Neural cell (in vitro differentiated cells): ENCODE measurements at regions not wholly inside any gene's neighbourhood (a gene's known extent, or its start where the extent isn't known, plus 50 kb on each side); places are given as distances from the start of the nearest gene placed in this dataset.

Experiments used
- H2AFZ ChIP-seq: fragments of 200-600, 300-800 bp; sonication (generic), shearing (Covaris generic); 2 replicates; pipeline ENCODE4 v1.6.0; 2014; ENCODE audit warnings: low read depth, mild to moderate bottlenecking, antibody characterized with exemption, low read length, moderate library complexity
- H3F3A ChIP-seq: fragments of 200-600 bp; shearing (Covaris generic); 2 replicates; pipeline ENCODE4 v1.6.1; 2016; ENCODE audit warnings: mild to moderate bottlenecking, moderate library complexity, mixed read lengths, antibody characterized with exemption, low read length; ENCODE audit not compliant: insufficient read depth, poor library complexity, severe bottlenecking
- H3K27ac ChIP-seq: fragments of 200-600, 300-800 bp; sonication (generic), shearing (Covaris generic); 2 replicates; pipeline ENCODE4 v1.5.1; 2014; ENCODE audit warnings: mild to moderate bottlenecking, low read length, moderate library complexity
- H3K27me3 ChIP-seq: fragments of 300-800, 200-600 bp; sonication (generic), shearing (Covaris generic); 2 replicates; pipeline ENCODE4 v1.6.0; 2014; ENCODE audit warnings: mild to moderate bottlenecking, low read depth, low read length, moderate library complexity; ENCODE audit not compliant: insufficient read depth
- H3K36me3 ChIP-seq: fragments of 300-800, 200-600 bp; sonication (generic), shearing (Covaris generic); 2 replicates; pipeline ENCODE4 v1.5.1; 2014; ENCODE audit warnings: mild to moderate bottlenecking, antibody characterized with exemption, low read length, moderate library complexity; ENCODE audit not compliant: insufficient read depth
- H3K4me2 ChIP-seq: fragments of 300-800, 200-600 bp; sonication (generic), shearing (Covaris generic); 2 replicates; pipeline ENCODE4 v1.6.0; 2014; ENCODE audit warnings: mild to moderate bottlenecking, low read length
- H3K4me3 ChIP-seq: fragments of 300-800, 200-600 bp; sonication (generic), shearing (Covaris generic); 2 replicates; pipeline ENCODE4 v1.5.1; 2014; ENCODE audit warnings: mild to moderate bottlenecking, low read length, moderate library complexity
- H3K79me2 ChIP-seq: fragments of 200-600 bp; shearing (Covaris generic); replicated peaks from 2 replicates; pipeline ENCODE4 v1.6.0; 2014; ENCODE audit warnings: mild to moderate bottlenecking, low read length, moderate library complexity; ENCODE audit not compliant: insufficient read depth
- H3K9ac ChIP-seq: fragments of 300-800, 200-600 bp; sonication (generic), shearing (Covaris generic); 2 replicates; pipeline ENCODE4 v1.6.1; 2016; ENCODE audit warnings: mild to moderate bottlenecking, low read length, mixed read lengths
- H3K9me2 ChIP-seq: fragments of 200-600 bp; shearing (Covaris generic); 2 replicates; pipeline ENCODE4 v1.6.1; 2016; ENCODE audit warnings: mild to moderate bottlenecking, low read length, mixed read lengths; ENCODE audit not compliant: insufficient read depth
- H3K9me3 ChIP-seq: fragments of 200-600, 300-800 bp; sonication (generic), shearing (Covaris generic); 2 replicates; pipeline ENCODE4 v1.6.1; 2016; ENCODE audit warnings: mild to moderate bottlenecking, mixed run types, low read length, moderate library complexity, mixed read lengths
- H4K20me1 ChIP-seq: fragments of 200-600 bp; shearing (Covaris generic); 2 replicates; pipeline ENCODE4 v1.6.1; 2016; ENCODE audit warnings: mild to moderate bottlenecking, mixed run types; ENCODE audit not compliant: insufficient read depth
- EP300 ChIP-seq: fragments of 450-650 bp; conservative IDR thresholded peaks from 2 replicates; pipeline ENCODE4 v1.6.1; 2014; ENCODE audit warnings: antibody characterized with exemption, mild to moderate bottlenecking, moderate library complexity; ENCODE audit not compliant: poor library complexity, severe bottlenecking
- EZH2 ChIP-seq: fragments of 200-600, 300-800 bp; shearing (Covaris generic), sonication (generic); IDR thresholded peaks from 2 replicates; pipeline ENCODE4 v1.6.1; 2014; ENCODE audit warnings: antibody characterized with exemption, low read length, borderline replicate concordance, mild to moderate bottlenecking; ENCODE audit not compliant: insufficient read depth, poor library complexity, severe bottlenecking
- MXI1 ChIP-seq: fragments of 450-650 bp; conservative IDR thresholded peaks from 2 replicates; pipeline ENCODE4 v1.6.1; 2014; ENCODE audit warnings: antibody characterized with exemption, mild to moderate bottlenecking; ENCODE audit not compliant: poor library complexity, severe bottlenecking
- POLR2AphosphoS5 ChIP-seq: IDR thresholded peaks from 2 replicates; pipeline ENCODE4 v1.6.1; 2012
- RAD21 ChIP-seq: fragments of 450-650 bp; conservative IDR thresholded peaks from 2 replicates; pipeline ENCODE4 v1.6.1; 2014; ENCODE audit warnings: antibody characterized with exemption, mild to moderate bottlenecking, moderate library complexity
- SMC3 ChIP-seq: fragments of 450-650 bp; conservative IDR thresholded peaks from 2 replicates; pipeline ENCODE4 v1.6.1; 2014; ENCODE audit warnings: antibody characterized with exemption, mild to moderate bottlenecking, moderate library complexity; ENCODE audit not compliant: poor library complexity
- TAF1 ChIP-seq: IDR thresholded peaks from 2 replicates; pipeline ENCODE4 v1.6.1; 2012; ENCODE audit warnings: low read depth
- TF ChIP-seq, protein P1 (sequence below): IDR thresholded peaks from 2 replicates; pipeline ENCODE4 v1.6.1; 2012; ENCODE audit warnings: borderline replicate concordance
- TF ChIP-seq, protein P2 (sequence below): fragments of 450-650 bp; IDR thresholded peaks from 2 replicates; pipeline ENCODE4 v1.5.1; 2014; ENCODE audit warnings: antibody characterized with exemption, mild to moderate bottlenecking, moderate library complexity; ENCODE audit not compliant: poor library complexity, severe bottlenecking

DNA sequence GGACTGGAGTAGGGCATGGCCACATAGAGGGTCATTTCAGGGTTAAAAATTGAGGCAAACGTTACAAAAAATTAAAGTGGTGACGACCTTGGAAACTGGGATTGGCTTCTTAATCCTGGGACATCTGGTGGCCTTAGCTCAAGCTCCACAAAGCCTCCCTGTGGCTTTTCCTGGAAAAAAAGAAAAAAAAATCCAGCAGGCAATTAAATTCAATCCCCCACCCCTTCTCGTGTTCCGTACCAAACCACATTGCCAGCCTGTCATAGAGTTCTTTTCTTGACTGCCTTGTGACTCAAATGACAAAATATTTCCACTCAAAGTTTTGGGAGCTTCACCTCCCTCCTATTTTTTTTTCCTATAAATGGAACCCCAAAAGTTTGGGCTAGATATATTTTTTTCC, 195.6 kb downstream of the HRH4 start:
- Histone ChIP-seq H3K9me2 (no peaks in the 10 kb centered on the region), H3K9ac (no peak overlapping the region)
- no peak for TF ChIP-seq POLR2AphosphoS5
- no peak for TF ChIP-seq EZH2
- TF ChIP-seq EP300, result no peak
- TF ChIP-seq RAD21, result no peak
- TF ChIP-seq TAF1, result no peak
- no peak for TF ChIP-seq SMC3
- TF ChIP-seq MXI1, result no peak
- TF ChIP-seq, protein P1, sequence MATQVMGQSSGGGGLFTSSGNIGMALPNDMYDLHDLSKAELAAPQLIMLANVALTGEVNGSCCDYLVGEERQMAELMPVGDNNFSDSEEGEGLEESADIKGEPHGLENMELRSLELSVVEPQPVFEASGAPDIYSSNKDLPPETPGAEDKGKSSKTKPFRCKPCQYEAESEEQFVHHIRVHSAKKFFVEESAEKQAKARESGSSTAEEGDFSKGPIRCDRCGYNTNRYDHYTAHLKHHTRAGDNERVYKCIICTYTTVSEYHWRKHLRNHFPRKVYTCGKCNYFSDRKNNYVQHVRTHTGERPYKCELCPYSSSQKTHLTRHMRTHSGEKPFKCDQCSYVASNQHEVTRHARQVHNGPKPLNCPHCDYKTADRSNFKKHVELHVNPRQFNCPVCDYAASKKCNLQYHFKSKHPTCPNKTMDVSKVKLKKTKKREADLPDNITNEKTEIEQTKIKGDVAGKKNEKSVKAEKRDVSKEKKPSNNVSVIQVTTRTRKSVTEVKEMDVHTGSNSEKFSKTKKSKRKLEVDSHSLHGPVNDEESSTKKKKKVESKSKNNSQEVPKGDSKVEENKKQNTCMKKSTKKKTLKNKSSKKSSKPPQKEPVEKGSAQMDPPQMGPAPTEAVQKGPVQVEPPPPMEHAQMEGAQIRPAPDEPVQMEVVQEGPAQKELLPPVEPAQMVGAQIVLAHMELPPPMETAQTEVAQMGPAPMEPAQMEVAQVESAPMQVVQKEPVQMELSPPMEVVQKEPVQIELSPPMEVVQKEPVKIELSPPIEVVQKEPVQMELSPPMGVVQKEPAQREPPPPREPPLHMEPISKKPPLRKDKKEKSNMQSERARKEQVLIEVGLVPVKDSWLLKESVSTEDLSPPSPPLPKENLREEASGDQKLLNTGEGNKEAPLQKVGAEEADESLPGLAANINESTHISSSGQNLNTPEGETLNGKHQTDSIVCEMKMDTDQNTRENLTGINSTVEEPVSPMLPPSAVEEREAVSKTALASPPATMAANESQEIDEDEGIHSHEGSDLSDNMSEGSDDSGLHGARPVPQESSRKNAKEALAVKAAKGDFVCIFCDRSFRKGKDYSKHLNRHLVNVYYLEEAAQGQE, result no peak
- TF ChIP-seq, protein P2, sequence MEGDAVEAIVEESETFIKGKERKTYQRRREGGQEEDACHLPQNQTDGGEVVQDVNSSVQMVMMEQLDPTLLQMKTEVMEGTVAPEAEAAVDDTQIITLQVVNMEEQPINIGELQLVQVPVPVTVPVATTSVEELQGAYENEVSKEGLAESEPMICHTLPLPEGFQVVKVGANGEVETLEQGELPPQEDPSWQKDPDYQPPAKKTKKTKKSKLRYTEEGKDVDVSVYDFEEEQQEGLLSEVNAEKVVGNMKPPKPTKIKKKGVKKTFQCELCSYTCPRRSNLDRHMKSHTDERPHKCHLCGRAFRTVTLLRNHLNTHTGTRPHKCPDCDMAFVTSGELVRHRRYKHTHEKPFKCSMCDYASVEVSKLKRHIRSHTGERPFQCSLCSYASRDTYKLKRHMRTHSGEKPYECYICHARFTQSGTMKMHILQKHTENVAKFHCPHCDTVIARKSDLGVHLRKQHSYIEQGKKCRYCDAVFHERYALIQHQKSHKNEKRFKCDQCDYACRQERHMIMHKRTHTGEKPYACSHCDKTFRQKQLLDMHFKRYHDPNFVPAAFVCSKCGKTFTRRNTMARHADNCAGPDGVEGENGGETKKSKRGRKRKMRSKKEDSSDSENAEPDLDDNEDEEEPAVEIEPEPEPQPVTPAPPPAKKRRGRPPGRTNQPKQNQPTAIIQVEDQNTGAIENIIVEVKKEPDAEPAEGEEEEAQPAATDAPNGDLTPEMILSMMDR, result no peak

DNA sequence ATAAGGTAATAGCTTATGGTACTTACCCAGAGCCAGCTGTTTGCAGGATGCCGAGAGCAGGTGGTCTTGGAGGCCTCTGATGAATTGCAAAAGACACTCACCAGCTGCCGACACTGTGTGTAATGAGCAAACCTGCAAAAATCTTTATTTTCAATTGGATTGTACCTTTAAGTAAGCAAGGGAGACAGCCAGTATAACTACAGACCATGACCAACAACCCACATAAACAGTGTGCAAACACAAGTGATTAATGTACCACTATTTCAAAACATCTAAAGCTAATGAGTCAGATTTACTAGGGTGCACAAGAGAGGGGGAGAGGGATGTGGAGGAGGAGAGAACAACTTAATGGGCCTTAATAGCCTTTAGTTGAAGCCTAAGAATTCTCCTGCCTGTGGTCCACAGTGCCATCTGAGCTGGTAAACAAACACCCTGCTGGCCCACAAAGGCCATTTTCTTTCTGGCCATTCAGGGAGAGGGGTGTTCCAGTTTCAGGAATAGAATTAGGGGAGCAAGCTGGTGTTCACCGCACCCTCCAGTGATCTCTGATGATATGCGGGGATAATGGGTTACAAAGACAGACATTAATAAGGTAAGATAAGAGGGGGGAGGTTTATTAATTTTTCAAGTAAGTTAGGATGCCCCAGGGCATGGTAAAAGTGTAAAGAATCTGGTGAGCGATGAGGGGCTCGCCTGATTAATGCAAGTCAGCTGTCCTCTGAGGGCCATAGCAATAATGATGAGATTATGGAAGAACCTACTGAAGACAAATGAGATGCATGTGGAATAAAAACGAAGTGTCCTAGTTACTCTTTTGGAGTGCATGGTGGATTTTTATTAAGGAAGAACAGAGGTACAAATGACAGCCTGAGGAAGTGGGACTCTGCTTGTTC, 196.4 kb downstream of the HRH4 start:
- Histone ChIP-seq H4K20me1 (no peaks in the 10 kb centered on the region), H2AFZ (no peak overlapping the region), H3K27me3 (no peaks in the 10 kb centered on the region), H3K4me3 (no peak overlapping the region), H3K27ac (no peak overlapping the region), H3K79me2 (no peaks in the 10 kb centered on the region), H3K9ac (no peak overlapping the region), H3F3A (no peaks in the 10 kb centered on the region), H3K9me2 (no peaks in the 10 kb centered on the region), H3K4me2 (no peak overlapping the region), H3K36me3 (no peaks in the 10 kb centered on the region), H3K9me3 (no peaks in the 10 kb centered on the region)
- TF ChIP-seq RAD21 (no peak), EP300 (no peak), EZH2 (no peak), SMC3 (no peak), MXI1 (no peak), POLR2AphosphoS5 (no peak), TAF1 (no peak)
- TF ChIP-seq, protein P2, result no peak
- TF ChIP-seq, protein P1, result no peak

More for the DNA sequence above, 195.6 kb downstream of the HRH4 start:
- no peaks in the 10 kb centered on the region for H3K36me3 ChIP-seq
- H3K4me2 ChIP-seq, result no peak overlapping the region
- no peaks in the 10 kb centered on the region for H4K20me1 ChIP-seq
- H3K4me3 ChIP-seq, result no peak overlapping the region
- no peaks in the 10 kb centered on the region for H3K9me3 ChIP-seq
- no peaks in the 10 kb centered on the region for H3K27me3 ChIP-seq
- no peaks in the 10 kb centered on the region for H3K79me2 ChIP-seq
- no peak overlapping the region for H2AFZ ChIP-seq
- H3F3A ChIP-seq, result no peaks in the 10 kb centered on the region
- H3K27ac ChIP-seq, result no peak overlapping the region
